D721Med (cell line): ENCODE measurements at regions not wholly inside any gene's neighbourhood (a gene's known extent, or its start where the extent isn't known, plus 50 kb on each side); places are given as distances from the start of the nearest gene placed in this dataset.

Source experiments
- DNase-seq: peaks from one replicate; pipeline ENCODE4 v3.0.0; 2011; ENCODE audit warnings: low spot score; ENCODE audit not compliant: insufficient read length
- FAIRE-seq: peaks from 2 replicates; lab custom pipeline; 2011; peaks lifted over from hg19 to GRCh38; lab: Jason Lieb, UNC
- CTCF ChIP-seq: IDR thresholded peaks from 2 replicates; pipeline ENCODE4 v1.5.1; 2012; ENCODE audit warnings: mild to moderate bottlenecking, control low read depth; ENCODE audit not compliant: insufficient read depth; ENCODE audit errors: missing control alignments

DNA sequence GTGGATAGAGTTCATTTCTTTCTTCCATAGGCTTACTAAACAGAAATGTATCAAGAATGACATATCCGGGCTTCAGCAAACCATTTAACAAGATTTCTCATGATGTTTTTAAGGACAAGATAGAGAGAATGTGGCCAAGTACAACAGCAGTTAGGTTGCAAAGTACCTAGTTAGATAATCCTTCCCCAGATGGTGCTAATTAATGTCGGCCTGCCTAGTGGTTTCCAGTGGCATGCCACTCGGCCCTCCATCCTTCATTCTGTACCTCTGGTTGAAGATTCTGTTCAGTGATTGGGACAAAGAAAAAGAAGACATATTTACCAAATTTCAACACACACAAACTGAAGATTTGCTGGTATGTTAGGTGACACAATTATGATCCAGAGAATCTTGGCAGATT is 212.1 kb downstream of the MACC1 start:
- TF ChIP-seq CTCF: no peak
- FAIRE-seq (peak; percentile 92), DNase-seq (no peak)

DNA sequence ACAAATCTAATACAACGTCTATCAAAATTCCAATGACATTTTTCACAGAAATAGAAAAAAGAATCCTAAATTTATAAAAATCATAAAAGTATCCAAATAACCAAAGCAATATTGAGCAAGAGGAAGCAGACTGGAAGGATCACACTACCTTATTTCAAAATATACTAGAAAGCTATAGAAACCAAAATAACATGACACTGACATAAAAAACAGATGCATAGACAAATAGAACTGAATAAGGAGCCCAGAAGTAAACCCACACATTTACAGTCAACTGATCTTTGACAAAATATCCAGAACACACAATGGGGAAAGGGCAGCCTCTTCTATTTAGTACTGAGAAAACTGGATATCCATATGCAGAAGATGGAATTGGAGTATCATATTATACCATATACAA is 217.5 kb downstream of the MACC1 start:
- TF ChIP-seq CTCF: no peak
- FAIRE-seq: no peak
- no peak for DNase-seq

DNA sequence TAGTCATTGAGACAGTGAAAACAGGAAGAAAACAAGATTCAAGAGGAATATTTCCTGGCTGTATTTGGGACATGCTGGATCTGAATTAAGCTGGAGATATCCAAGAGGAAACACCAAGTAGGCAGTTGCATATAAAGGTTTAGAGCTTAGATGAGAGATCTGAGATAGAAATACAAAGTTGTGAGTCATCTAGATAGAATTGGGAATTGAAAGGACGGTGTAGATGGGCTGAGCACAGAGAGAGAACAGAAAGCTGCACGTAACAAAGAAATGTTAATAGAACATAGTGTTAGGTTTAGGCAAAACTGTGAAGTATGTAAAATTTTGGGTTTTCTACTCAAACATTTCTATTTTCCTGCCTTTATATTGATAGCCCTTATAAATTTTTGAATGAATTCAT is 218.5 kb upstream of the TMEM196 start:
- DNase-seq (no peak), FAIRE-seq (peak; percentile 32)
- no peak for TF ChIP-seq CTCF

GRCh38 chr7:19989906-19990305 is 216.5 kb upstream of the TMEM196 start:
- FAIRE-seq: no peak
- no peak for TF ChIP-seq CTCF
- DNase-seq: no peak

DNA sequence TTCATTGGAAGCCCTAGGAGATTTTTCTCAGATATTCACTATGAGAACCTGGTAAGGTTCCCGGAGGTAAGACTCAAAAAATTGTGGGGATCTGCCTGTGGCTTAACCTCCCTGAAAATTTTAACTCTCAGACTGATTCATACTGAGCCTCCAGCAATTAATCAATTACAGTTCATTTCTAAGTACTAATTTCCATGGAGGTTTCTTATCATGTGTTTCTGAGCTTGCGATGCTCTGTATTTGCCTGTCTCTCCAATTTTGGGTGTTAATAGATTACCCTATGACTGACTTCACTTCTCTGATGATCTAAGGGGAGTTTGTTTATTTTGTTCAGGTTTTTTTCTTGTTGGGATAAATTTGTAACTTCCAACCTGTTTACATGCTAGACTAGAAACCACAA is 215.4 kb upstream of the TMEM196 start:
- FAIRE-seq: no peak
- no peak for TF ChIP-seq CTCF
- no peak for DNase-seq

GRCh38 chr7:19984231-19984632 is 210.8 kb upstream of the TMEM196 start:
- DNase-seq (no peak), FAIRE-seq (no peak)
- no peak for TF ChIP-seq CTCF

DNA sequence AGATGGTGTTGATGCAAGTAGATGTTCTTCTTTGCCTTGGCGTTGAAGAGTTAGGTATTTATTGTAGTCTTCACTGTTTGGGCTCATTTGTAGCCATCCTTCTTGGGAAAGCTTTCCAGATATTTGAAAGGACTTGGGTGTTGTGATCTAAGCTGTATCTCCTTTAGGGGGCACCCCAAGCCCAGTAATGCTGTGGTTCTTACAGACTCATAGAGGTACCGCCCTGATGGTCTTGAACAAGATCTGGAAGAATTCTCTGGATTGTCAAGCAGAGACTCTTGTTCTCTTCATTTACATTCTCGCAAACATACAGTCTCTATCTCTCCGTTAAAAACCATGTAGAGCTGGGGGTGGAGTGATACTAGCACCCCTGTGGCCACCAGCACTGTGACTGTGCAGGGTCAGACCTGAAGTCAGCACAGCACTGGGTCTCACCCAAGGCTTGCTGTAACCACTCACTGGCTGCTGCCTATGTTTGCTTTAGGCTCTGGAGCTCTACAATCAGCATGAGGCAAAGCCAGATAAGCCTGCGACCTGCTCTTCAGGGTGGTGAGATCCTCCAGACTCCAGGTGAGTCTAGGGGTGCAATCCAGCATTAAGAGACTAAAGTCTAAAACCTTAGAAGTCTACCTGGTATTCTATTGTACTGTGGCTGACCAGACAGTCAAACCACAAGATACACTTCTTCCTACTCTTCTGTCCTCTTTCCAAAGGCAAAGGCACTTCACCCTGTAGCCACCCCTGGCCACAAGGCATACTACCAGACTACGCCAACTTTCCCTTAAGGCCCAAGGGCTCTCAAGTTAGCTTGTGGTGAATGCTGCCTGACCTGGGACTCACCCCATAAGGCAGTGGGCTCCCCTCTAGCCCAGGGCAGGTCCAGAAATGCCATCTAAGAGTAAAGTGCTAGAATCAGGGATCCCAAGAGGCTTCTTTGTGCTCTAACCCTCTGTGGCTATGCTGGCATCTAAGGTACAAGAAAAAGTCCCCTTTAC is 209.7 kb upstream of the TMEM196 start:
- no peak for FAIRE-seq
- peak; percentile 48 for TF ChIP-seq CTCF
- no peak for DNase-seq
